Fibroblast of pulmonary artery (primary cell): ENCODE measurements at regions not wholly inside any gene's neighbourhood (a gene's known extent, or its start where the extent isn't known, plus 50 kb on each side); places are given as distances from the start of the nearest gene placed in this dataset.
"Not testable (repeated sequence)": the region's sequence is repeated elsewhere in the genome, so short reads cannot be mapped to it uniquely, and the experiment has no call there.

Source experiments
- DNase-seq: peaks from one replicate; pipeline ENCODE4 v3.0.0-alpha.2; 2010; ENCODE audit warnings: low read depth
- H3K4me3 ChIP-seq: replicated peaks from 2 replicates; pipeline ENCODE4 v1.5.1; 2011; ENCODE audit warnings: low read depth, mild to moderate bottlenecking, control low read depth, low read length, moderate library complexity
- TF ChIP-seq, protein P1 (sequence below): IDR thresholded peaks from 2 replicates; pipeline ENCODE4 v1.5.1; 2011; ENCODE audit warnings: mild to moderate bottlenecking, control low read depth, low read length, inconsistent platforms; ENCODE audit errors: missing control alignments

DNA sequence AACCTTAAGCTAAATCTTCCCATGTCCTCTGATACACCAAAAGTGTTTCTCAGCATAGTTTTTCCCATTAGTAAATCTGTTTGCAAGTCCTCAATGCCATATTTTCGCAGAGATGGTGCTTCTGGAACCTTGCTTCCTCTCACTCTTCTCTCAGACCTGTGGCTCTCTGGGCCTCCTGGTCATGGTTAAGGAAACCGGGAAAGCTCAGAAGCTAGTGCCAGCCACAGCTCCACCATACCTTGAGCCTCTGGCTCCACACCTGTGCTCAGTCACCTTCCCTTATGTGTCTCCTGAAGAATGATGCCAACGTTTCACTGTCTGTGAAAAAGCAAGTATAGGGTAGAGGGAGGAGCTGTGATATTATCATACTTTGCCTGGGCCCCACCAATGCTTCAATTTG is 149.6 kb downstream of the CYP26A1 start:
- TF ChIP-seq, protein P1, sequence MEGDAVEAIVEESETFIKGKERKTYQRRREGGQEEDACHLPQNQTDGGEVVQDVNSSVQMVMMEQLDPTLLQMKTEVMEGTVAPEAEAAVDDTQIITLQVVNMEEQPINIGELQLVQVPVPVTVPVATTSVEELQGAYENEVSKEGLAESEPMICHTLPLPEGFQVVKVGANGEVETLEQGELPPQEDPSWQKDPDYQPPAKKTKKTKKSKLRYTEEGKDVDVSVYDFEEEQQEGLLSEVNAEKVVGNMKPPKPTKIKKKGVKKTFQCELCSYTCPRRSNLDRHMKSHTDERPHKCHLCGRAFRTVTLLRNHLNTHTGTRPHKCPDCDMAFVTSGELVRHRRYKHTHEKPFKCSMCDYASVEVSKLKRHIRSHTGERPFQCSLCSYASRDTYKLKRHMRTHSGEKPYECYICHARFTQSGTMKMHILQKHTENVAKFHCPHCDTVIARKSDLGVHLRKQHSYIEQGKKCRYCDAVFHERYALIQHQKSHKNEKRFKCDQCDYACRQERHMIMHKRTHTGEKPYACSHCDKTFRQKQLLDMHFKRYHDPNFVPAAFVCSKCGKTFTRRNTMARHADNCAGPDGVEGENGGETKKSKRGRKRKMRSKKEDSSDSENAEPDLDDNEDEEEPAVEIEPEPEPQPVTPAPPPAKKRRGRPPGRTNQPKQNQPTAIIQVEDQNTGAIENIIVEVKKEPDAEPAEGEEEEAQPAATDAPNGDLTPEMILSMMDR = no peak
- no peak for DNase-seq
- no peak overlapping the region for H3K4me3 ChIP-seq

DNA sequence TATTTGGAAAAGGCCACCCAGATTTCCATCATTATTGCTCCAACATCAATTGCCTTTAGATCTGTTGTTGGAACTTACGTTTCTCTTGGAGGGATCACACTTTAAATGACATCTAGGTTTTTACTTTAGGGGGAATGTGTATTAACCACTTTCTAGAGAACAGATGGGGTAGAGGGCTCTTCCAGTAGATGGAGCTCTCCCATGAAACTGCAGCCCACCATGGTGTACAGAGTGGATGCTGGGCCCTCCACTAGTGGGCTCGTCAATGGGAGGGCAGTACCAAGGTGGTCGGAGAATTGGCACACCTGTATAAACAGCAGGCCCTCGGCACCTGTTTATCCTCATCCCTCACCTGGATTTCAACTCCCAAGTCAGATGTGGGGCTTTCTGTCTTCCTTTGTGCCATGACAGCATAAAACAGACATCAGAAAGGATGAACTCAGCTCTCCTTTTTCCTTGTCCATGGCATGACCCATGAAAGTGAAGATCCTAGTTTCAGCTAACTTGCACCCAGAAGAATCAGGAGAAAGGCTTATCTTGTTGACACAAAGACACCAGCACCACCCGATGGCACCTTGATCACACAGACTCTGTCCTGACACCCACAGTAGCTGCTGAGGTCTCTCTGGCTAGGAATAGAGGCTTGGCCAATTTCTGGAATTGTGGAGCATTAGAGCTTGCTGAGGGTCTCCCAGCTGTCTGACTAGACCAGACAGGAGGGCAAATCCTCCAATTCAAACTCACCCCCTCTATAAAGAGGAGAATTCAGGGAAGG is 150.5 kb downstream of the CYP26A1 start:
- no peak overlapping the region for H3K4me3 ChIP-seq
- TF ChIP-seq, protein P1 = no peak
- no peak for DNase-seq

DNA sequence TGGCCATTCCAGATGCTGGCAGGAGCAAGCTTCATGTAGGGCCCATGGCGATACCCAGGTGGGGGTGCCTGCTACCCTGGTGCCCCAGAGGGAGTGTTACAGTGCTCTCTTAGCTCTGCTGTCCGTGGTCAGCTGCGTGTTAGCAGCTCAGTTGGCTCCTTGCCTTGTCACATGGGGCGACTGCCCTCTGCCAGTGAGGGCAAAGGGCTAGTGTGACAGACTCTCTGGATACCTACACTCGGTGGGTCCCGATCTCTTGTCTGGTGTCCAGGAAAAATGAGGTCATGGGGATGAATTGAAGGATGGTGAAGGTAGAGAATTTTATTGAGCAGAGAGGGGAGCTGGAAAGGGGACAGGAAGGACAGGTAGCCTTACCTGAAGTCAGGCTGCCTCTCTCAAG is 152.2 kb downstream of the CYP26A1 start:
- no peak overlapping the region for H3K4me3 ChIP-seq
- TF ChIP-seq, protein P1 = no peak
- no peak for DNase-seq

DNA sequence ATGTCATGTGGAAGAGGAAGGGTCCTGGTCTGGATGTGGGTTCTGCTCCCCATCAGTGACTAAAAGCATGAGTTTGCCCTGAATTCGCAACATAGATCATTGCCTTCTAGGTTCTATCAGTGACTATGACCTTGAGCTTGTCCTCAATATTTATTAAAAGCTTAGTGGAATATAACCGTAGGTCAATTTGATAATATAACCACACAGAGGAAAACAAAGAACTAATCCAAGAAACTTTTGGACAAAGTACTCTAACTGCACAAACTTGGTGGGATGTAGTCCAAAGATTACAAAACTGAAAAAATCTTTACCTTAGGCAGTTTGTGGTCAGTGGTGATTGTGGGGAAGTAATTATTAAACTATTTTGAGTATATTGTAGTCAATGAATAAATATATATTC is 152.9 kb downstream of the CYP26A1 start:
- TF ChIP-seq, protein P1 = no peak
- no peak for DNase-seq
- no peak overlapping the region for H3K4me3 ChIP-seq

DNA sequence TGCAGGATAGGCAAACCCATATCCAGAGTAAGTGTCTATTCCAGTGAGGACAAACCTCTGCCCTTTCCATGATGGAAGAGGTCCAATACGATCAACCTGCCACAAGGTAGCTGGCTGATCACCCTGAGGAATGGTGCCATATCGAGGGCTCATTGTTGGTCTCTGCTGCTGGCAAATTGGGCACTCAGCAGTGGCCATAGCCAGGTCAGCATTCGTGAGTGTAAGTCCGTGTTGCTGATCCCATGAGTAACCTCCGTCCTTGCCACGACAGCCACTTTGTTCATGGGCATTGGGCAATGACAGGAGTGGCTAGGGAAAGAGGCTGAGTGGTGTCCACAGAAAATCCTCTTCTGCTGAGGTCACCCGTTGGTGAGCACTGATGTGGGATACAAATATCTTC is 156.9 kb downstream of the CYP26A1 start:
- not testable (repeated sequence) for H3K4me3 ChIP-seq, DNase-seq

DNA sequence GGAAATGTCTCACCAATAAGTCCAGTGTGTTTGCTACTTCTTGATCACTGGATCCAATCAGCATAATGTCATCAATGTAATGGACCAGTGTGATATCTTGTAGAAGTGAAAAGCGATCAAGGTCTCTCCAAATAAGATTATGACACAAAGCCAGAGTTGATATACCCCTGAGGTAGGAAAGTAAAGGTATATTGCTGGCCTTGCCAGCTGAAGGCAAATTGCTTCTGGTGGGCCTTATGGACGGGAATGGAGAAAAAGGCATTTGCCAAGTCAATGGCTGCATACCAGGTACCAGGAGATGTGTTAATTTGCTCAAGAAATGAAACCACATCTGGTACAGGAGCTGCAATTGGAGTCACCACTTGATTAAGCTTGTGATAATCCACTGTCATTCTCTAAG is 158.5 kb downstream of the CYP26A1 start:
- H3K4me3 ChIP-seq, DNase-seq: not testable (repeated sequence)

DNA sequence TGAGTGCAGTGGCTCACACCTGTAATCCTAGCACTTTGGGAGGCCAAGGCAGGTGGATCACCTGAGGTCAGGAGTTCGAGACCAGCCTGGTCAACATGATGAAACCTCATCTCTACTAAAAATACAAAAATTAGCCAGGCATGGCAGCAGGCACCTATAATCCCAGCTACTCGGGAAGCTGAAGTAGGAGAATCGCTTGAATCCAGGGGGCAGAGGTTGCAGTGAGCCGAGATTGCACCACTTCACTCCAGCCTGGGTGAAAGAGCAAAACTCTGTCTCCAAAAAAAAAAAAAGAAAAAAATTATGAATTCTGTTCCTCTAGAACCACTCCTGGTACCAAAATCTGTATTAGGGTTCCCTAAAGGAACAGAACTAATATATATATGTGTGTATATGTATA is 161.2 kb downstream of the CYP26A1 start:
- H3K4me3 ChIP-seq = not testable (repeated sequence)

DNA sequence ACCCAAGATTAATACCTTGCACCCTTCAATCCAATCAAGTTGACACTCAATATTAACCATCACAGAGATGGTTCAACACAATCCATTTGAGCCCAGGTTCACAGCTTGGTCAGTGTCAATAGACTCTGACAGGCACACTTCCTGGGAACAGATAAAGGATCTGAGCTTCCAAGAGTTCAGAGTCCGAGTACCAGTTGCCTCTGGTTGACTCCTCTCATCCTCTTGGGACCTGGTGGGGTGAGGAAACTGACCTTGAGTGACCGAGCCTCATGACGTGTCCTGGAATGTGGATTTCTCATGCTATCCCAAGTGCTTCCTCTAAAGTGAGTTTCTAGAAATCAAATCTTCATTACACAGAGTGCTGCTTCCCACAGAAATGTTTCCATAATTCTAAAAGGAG is 162.0 kb downstream of the CYP26A1 start:
- H3K4me3 ChIP-seq = no peak overlapping the region
- DNase-seq = peak; percentile 52
- TF ChIP-seq, protein P1 = no peak

More for the DNA sequence above, 161.2 kb downstream of the CYP26A1 start:
- DNase-seq = not testable (repeated sequence)
